ENCODE measurements at regions not wholly inside any gene's neighbourhood (a gene's known extent, or its start where the extent isn't known, plus 50 kb on each side); places are given as distances from the start of the nearest gene placed in this dataset.

GRCh38 chr2:10239561-10239967 lies 63.1 kb upstream of the HPCAL1 start:
- DNase-seq = no peak

- DNase-seq = no peak
Observed at GRCh38 chr2:10240161-10240681, 62.5 kb upstream of the HPCAL1 start.

DNA sequence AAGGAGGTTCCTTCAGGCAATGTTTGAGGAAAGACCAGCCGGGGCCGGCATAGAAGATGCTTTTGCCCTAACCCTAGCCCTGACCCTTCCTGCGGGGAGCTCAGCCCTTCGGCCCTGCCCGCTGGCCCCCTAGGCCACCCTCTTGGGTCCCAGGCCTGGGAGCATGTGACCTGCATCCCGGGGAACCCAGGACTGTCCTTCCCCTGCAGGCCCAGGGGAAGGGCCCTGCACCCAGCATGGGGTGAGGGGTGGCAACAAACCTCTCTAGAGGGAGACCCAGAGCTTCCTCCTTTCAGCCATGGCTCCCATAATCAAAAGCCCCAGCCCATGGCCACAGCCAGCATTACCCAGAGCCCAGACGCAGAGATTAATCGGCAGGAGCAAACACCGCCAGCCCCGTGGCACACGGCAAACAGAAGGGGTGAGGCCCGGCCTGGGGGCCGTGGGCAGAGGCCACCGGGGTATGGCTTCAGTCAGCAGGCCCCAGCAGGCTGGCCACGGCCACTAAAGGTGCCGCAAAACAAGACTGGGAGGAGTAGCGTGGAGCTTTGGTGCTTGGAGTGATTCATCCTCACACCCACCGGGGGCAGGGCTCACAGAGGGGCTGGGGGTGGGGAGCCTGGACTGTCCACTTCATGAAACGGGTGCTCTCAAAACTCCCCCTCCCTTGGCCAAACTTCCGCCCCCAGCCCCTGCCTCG lies 61.6 kb upstream of the HPCAL1 start:
- no peak for DNase-seq

DNA sequence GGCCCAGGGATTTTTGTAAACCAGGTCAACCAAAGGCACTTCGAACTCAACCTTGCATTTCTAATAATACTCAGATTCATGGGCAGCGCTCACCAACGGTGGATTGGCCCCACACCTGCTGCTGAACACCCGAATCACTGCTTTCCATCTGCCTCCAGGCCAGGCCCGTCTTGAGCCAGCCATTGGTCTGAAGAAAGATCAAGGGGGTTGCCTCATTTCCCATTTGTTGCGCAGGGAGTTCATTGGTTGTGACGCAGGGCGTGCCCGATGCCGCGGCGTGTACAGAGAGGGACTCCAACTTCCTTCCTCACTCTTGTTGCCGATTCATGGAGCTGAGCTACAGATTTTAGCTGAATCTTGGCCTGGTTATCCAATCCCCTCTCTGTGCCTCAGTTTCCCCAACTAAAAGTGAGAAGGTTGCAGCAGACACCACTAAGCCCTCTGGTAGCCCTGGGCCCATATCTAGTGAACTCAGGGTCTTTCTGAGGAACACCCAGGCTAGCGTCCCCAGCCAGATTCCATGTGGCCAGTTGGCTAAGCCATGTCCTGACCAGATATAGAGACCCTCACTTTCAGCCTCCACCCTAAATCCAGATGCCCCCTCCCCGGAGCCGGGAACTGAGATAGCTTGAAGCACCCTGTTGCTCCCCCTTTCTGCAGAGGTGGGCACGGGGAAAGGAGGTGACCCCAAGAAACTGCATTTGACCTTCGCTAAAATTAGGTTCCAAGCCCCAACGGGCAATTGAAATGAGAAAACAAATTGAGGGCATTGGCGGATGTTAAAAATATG lies 60.9 kb upstream of the HPCAL1 start:
- DNase-seq = no peak

DNA sequence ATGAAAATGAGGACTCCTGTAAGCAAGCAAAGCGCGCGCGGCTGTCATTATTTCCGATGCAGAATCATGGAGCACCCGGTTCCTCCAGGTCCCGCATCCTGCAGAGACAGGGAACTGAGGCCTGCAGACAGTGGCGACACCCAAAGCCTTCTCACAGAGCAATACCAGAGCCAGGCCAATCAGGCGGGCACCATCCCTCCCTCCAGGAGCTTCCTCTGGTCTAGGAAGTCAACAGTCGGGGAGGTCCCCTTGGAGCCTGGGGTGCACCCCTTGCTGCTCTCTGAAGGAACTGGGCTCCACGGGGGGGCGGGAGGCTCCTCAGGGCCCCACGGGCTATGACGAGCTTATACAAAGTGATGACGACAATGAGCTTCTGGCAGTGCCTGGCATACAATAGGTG lies 60.3 kb upstream of the HPCAL1 start:
- no peak for DNase-seq

DNA sequence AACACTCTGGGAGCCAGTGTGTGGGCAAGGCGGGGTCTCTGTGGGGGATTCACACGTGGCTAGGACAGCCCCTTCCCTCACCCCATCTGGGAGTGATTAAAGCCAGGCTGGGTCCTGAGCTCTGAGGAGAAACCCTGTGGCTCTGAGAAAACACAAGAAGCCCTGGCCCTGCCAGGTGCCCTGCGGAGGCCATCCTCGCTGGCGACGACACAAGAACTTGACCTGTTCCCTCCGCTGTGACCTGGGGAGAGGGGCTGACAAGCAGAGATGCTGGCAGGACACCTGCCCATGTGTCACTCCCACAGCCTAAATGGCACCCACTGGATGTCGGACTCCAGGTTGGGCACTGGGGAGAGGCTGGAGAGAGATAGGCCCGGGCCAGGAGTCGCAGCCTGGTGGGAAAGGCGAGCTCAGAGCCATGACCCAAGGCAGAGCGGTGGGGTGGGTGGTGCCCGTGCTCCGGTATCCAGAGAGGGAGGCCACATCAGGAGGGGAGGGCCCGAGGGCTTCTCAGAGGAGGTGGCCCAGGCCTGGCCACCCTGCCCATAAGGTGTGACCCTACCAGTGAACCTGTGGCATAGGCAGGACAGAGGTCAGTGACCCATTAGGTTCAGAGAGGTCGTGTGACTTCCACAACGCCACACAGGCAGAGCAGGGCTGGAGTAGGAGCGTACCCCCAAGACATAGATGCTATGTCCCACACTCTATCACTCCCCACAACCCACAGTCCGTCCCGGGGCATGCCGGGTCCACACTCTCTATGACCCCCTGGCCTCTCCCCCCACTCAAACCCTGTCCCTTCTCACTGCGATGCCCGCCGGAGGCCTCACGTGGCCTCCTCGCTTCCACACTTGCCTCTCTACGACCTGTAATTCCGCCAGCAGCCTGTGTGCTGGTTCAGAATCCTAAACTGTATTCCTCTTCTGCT lies 59.4 kb upstream of the HPCAL1 start:
- no peak for DNase-seq

DNA sequence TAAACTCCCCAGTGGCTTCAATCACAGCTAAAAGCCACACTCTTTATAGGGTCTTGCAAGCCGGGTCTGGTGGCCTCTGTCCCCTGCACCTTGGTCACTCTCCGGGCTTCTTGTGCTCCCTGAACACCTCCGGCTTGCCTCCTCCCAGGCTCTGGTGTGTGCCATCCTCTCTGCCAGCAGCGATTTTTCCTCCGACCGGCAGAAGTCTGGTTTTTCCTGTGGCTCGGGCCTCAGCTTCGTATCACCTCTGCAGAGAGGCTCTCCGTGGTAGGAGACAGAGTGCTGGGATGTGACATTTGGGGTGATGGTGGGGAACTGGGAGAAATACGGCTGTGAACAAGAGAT lies 58.8 kb upstream of the HPCAL1 start:
- DNase-seq = no peak

DNA sequence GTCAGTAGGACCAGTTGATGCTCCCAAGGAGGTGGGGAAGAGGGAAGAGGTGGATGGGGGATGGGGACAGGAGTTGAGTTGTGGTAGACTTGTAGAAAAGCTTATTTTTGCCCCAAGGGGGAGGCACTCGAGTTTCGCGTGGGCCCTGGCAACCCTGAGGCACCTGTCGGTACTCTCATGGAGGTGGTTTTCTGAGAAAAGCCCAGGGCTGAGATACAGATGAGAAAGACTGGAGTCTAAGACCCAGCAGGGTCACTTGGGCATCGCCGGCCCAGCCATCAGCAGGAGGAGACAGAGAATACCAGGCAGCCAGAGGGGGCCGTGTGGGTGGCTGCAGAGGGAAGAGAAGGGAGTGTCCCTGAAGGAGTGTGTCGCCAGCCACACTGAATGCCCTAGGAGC lies 57.7 kb upstream of the HPCAL1 start:
- no peak for DNase-seq

GRCh38 chr2:10245661-10246060 lies 57.0 kb upstream of the HPCAL1 start:
- no peak for DNase-seq

DNA sequence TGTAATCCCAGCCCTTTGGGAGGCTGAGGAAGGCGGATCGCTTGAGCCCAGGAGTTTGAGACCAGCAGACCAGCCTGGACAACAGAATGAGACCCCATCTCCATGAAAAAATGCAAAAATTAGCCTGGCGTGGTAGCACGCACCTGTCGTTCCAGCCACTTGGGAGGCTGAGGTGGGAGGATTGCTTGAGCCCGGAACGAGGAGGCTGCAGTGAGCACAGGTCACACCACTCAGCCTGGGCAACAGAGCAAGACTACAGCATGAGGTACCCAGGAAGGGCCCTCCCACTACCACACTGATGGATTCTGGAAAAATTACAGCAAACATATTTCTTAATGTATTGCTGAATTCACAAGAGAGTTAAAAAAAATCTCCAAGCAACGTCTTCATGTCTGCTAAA lies 56.3 kb upstream of the HPCAL1 start:
- no peak for DNase-seq

GRCh38 chr2:10246831-10247230 lies 55.9 kb upstream of the HPCAL1 start:
- DNase-seq = no peak

DNA sequence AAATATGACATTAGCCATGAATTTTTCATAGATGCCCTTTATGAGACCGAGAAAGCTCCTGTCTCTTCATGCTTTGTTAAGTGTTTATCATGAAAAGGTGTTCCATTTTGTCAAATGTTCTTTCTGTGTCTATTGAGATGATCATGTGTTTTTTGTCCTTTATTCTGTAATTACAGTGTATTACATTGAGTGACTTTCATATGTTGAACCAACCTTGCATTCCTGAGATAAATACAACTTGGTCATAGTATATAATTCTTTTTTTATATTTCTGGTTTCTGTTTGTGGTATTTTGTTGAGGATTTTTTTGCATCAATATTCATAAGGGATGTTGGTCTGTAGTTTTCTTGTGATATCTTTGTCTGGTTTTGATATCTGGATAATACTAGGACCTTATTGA lies 52.9 kb upstream of the HPCAL1 start:
- no peak for DNase-seq

DNA sequence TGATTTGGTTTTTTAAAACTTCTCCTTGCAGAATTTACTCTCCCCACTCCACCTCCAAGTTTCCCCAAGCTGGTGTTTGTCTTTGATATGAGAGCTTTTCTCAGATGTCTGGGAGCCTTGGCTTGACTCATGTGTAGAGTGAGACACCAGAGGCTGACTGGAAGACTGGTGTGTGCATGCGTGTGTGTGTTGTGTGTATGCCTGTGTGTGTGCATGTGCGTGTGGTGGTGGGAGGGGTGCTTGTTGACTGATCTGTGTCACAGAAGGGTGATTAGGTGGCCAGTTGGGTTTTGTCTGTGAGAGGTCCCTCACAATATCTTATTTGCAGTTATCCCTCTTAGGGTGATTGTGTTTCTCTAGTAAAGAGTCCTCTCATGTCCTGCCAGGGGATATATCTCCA lies 50.5 kb upstream of the HPCAL1 start:
- DNase-seq = no peak

- DNase-seq = no peak
Observed at GRCh38 chr2:10252661-10253060, 50.0 kb upstream of the HPCAL1 start.
